ENCODE measurements at regions not wholly inside any gene's neighbourhood (a gene's known extent, or its start where the extent isn't known, plus 50 kb on each side); places are given as distances from the start of the nearest gene placed in this dataset.

DNA sequence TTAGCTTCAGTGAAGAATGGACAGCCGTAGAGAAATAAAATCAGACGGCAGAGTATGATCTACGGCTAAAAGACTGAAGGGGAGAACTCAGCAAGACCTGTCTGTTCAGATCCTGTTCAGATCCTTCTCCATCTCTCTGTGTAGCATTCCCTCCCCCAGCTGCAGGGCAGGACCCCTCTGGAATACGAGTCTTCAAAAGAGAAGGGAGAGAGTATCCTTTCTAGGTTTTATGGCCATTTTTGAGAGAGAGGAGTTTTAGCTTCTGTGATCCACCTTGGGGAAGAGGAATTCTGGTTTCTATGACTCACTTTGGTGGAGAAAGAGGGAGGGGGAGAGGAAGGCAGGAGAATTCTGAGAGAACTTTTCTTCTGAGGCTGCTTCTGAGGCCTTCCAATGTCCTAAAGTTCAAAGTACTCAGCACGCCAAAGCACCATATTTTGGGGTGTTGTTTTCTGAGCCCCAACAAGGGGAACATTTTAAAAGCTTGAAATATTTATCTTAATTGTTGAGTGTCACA is 194.4 kb upstream of the TLE4 start:
- Histone ChIP-seq H3K27me3 (no peaks in the 10 kb centered on the region), H3K4me3 (no peak overlapping the region), H3K9me3 (peaks cover 0 to 3% (median 0%) of the 10 kb centered on the region in 3 donors), H3K4me1 (no peaks in the 10 kb centered on the region), H3K27ac (no peak overlapping the region), H3K36me3 (no peaks in the 10 kb centered on the region)
- TF ChIP-seq, protein P1, sequence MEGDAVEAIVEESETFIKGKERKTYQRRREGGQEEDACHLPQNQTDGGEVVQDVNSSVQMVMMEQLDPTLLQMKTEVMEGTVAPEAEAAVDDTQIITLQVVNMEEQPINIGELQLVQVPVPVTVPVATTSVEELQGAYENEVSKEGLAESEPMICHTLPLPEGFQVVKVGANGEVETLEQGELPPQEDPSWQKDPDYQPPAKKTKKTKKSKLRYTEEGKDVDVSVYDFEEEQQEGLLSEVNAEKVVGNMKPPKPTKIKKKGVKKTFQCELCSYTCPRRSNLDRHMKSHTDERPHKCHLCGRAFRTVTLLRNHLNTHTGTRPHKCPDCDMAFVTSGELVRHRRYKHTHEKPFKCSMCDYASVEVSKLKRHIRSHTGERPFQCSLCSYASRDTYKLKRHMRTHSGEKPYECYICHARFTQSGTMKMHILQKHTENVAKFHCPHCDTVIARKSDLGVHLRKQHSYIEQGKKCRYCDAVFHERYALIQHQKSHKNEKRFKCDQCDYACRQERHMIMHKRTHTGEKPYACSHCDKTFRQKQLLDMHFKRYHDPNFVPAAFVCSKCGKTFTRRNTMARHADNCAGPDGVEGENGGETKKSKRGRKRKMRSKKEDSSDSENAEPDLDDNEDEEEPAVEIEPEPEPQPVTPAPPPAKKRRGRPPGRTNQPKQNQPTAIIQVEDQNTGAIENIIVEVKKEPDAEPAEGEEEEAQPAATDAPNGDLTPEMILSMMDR (IDR thresholded peaks at IDR 0.05) = no peak
- no peak for DNase-seq
- intact Hi-C loops (cut with DNase I; ENCODE audit: low total_unique reads) = no loop called here

DNA sequence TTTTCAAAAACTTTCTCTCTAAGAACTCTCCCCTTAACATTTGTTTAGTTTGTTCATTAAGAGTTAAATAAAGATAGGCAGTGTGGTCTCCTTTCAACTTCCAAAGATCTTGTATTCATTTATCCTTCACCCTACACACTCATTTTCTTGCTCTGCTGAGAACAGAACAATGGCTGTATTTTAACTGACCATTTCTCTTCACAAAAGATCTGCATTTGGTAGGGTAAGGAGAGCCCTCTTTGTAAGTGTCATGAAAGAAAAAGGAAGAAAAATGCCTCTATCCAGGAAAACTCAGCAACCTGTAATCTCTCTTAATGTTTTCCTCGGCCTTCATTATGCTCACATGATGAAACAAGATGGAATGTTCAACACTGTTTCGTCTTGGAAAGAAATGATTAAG is 193.7 kb upstream of the TLE4 start:
- intact Hi-C loops (cut with DNase I; ENCODE audit: low total_unique reads) = no loop called here
- Histone ChIP-seq H3K4me3 (no peak overlapping the region), H3K9me3 (peaks cover 0 to 3% (median 0%) of the 10 kb centered on the region in 3 donors), H3K27ac (no peak overlapping the region), H3K27me3 (no peaks in the 10 kb centered on the region), H3K36me3 (no peaks in the 10 kb centered on the region), H3K4me1 (no peaks in the 10 kb centered on the region)
- no peak for DNase-seq
- TF ChIP-seq, protein P1 (IDR thresholded peaks at IDR 0.05) = no peak

DNA sequence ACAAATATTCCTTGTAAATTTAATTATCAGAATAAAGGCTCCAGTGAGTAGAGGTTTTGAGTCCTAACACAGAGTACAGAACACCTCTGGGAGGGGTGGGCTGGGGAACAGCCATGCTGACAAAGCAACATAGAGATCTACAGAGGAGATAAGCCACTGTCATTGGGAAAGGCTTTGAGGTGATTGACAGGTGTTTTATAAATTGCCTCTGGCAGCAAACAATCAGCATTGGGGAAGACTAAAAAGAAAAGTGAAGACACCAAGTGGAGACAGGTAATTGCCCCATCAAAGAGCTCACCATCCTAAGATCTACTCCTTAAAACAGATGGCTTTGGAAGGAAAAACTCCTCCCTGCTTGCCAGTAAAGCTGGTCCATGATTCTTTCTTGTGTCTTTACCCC is 189.7 kb upstream of the TLE4 start:
- H3K27me3 ChIP-seq = no peaks in the 10 kb centered on the region
- intact Hi-C loops (cut with DNase I; ENCODE audit: low total_unique reads) = no loop called here
- no peak overlapping the region for H3K4me3 ChIP-seq
- no peaks in the 10 kb centered on the region for H3K4me1 ChIP-seq
- no peaks in the 10 kb centered on the region for H3K36me3 ChIP-seq
- H3K9me3 ChIP-seq = peaks cover 0 to 3% (median 0%) of the 10 kb centered on the region in 3 donors
- TF ChIP-seq, protein P1 (IDR thresholded peaks at IDR 0.05) = no peak
- H3K27ac ChIP-seq = no peak overlapping the region
- no peak for DNase-seq

DNA sequence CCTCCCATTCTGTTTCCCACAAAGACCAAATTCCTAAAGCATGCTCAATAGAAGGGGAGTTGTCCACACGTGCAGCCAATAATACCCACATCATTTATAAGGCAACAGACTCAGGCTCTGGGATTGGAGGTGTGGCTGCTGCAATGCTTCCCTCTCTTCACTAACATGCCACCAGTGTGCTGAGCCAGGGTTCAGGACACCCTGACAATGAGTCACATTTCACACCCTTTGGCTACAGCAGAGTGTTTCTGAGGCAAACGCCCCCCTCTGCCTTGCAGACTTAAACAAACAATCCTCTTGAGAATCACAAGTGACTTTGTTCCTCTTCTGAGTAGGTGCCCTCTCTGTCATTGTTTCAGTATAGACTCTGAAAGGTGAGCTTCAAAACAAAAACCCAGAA is 189.3 kb upstream of the TLE4 start:
- no peak overlapping the region for H3K4me3 ChIP-seq
- H3K27ac ChIP-seq = no peak overlapping the region
- H3K36me3 ChIP-seq = no peaks in the 10 kb centered on the region
- H3K4me1 ChIP-seq = no peaks in the 10 kb centered on the region
- H3K27me3 ChIP-seq = no peaks in the 10 kb centered on the region
- no peak for DNase-seq
- intact Hi-C loops (cut with DNase I; ENCODE audit: low total_unique reads) = no loop called here
- peaks cover 0 to 3% (median 0%) of the 10 kb centered on the region in 3 donors for H3K9me3 ChIP-seq
- TF ChIP-seq, protein P1 (IDR thresholded peaks at IDR 0.05) = no peak

DNA sequence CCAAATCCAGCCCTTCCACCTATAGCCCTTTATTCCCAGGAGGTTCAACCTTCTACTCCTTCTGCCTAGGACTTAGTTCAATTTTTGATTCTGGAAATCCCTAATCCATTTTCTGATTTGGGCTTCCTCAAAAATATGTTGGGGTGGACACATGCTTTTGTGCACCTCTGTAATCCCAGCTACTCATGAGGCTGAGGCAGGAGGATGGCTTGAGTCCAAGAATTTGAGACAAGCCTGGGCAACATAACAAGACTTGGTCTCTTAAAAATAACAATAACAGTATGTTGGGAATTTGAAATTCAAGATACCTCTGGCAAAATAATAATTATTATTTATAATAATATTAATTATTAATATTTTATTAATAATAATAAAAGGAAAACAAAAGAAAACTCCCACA is 188.7 kb upstream of the TLE4 start:
- H3K4me3 ChIP-seq = no peak overlapping the region
- DNase-seq = no peak
- intact Hi-C loops (cut with DNase I; ENCODE audit: low total_unique reads) = no loop called here

More for the DNA sequence above, 188.7 kb upstream of the TLE4 start:
- no peaks in the 10 kb centered on the region for H3K36me3 ChIP-seq
- H3K9me3 ChIP-seq = peaks cover 0 to 3% (median 0%) of the 10 kb centered on the region in 3 donors
- TF ChIP-seq, protein P1 (IDR thresholded peaks at IDR 0.05) = no peak
- no peaks in the 10 kb centered on the region for H3K27me3 ChIP-seq
- no peaks in the 10 kb centered on the region for H3K4me1 ChIP-seq
- H3K27ac ChIP-seq = no peak overlapping the region
